GM21717 (cell line): ENCODE measurements at regions not wholly inside any gene's neighbourhood (a gene's known extent, or its start where the extent isn't known, plus 50 kb on each side); places are given as distances from the start of the nearest gene placed in this dataset.

Source experiments
- ATAC-seq: cut with Tn5 transposase; IDR thresholded peaks from one replicate; pipeline ENCODE4 v1.9.1; 2021; ENCODE audit warnings: mild to moderate bottlenecking, moderate library complexity; ENCODE audit not compliant: unreplicated experiment

DNA sequence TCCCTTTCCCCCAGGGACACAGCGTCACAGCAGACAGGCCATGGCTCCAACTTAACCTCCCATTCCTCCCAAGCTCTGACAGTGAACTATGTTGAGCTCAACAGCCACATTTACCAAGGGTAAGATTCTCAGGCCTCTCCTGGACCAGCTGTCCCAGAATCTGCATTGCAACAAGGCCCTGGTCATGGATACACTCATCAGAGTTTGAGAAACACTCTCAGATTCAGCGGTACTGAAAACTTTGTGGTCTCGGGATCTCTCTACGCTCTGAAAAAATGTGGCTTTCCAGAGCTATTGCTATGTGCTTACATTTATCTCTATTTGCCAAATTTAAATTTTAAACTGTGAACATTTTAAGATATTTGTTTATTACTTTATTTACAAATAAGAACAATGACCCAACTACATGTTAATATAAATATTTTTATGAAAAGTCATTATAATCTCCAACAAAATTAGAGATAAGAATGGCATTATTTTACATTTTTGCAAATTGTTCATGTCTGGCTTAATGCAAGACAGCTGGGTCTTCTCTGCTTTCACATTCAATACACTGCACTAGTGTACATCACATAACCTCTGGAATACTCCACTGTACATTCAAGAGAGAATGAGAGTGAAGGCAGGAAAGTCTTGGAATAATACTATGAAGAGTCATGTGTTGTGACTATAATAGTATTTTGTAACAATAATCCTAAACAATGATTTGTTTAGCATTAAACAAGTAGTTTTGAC is 190.9 kb upstream of the PITRM1 start:
- no peak for ATAC-seq

- no peak for ATAC-seq
Observed at GRCh38 chr10:3362394-3362793, 189.8 kb upstream of the PITRM1 start.

- no peak for ATAC-seq
Observed at GRCh38 chr10:3361640-3362039, 189.1 kb upstream of the PITRM1 start.

- no peak for ATAC-seq
Observed at GRCh38 chr10:3357737-3358136, 185.2 kb upstream of the PITRM1 start.

DNA sequence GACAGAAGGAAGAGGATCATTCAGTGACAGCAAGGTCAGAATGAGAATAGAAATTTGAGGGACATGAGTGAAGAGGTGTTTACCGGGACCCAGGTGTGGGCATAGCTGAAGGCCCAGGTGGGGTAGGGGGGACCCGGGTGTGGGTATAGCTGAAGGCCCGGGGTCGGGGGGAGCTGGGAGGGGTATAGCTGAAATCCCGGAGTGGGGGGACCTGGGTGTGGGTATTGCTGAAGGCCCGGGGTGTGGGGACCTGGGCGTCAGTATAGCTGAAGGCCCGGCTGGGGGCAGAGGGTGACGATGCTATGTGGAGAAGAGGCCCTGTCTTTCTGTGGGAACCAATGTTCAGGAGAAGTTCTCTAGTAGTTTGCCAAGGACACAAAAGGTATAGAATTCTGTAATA is 183.0 kb upstream of the PITRM1 start:
- no peak for ATAC-seq

DNA sequence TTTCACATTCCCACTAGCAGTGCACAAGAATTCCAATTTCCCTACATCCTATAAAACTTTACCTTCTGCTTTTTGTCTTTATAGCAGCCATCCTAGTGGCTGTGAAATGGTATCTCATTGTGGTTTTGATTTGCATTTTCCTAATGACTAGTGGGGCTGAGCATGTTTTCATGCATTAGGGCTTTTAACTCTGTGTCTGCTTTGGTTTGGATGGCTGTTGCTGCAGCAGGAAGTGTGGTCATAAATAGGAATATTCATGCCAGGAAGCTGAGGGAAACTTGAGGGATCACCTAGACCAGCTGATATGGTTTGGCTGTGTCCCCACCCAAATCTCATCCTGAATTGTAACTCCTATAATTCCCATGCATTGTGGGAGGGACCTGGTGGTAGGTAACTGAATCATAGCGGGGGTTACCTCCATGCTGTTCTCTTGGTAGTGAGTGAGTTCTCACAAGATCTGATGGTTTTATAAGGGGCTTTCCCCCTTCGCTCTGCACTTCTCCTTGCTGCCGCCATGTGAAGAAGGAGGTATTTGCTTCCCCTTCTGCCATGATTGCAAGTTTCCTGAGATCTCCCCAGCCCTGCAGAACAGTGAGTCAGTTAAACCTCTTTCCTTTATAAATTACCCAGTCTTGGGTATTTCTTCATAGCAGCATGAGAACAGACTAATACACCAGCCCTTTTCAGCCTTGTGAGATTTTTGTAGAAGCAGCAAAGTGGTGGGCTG is 181.8 kb upstream of the PITRM1 start:
- no peak for ATAC-seq

DNA sequence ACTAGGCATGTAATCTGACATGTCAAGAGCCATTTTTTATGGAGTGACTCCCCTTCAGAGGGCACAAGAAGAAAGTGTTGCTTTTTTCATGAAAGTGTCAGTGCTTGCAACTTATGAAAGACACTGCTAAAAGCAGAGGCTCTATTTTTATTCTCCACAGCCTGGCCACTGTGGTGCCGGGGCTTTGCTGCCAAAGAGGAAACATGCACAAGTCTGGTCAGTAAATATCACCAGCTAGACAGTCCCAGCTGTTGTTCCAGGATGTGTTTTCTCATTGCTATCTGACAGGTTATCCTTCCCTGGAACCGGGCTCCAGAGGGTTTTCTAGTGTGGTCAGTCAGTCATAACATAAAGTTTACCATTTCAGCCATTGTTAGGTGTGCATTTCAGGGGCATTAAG is 180.7 kb upstream of the PITRM1 start:
- ATAC-seq: no peak

GRCh38 chr10:3350617-3351258 is 178.2 kb upstream of the PITRM1 start:
- ATAC-seq: no peak

DNA sequence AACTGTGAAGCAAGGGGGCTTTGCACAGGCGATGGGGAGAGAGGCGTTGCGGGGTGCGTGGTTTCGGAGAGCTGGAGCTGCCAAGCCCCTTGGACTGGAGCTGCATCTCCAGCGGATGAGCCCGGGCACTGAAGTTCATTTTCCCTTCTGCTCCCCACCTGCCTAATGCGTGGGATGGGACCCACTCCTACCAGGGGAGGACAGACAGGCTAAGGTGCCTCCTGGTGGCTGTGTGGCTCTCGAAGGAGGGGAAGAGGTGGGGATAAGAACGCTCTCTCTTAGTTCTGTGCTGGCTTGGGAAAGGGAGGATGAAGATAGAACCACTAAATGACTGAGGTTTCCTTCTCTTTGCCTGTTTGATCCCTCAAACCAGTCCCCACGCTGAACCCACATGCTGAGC is 177.6 kb upstream of the PITRM1 start:
- ATAC-seq: no peak

DNA sequence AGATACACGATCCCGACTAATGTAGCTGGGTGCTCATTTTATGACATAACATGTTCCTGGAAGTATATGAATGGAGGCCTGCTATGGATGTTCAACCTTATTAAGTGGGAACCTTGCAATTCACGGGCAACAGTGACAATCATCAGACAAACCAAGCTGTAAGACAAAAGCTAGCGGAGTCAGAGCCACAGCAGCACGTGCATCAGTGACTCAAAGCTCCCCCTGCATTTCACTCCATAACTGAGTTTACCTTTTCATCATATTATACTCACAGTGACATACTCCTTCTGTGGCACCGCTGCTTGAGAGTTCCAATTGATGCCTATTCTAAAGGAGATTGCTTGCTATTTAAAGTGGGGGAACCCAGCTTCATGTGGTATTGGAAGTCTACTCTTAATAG is 176.0 kb upstream of the PITRM1 start:
- ATAC-seq: no peak

DNA sequence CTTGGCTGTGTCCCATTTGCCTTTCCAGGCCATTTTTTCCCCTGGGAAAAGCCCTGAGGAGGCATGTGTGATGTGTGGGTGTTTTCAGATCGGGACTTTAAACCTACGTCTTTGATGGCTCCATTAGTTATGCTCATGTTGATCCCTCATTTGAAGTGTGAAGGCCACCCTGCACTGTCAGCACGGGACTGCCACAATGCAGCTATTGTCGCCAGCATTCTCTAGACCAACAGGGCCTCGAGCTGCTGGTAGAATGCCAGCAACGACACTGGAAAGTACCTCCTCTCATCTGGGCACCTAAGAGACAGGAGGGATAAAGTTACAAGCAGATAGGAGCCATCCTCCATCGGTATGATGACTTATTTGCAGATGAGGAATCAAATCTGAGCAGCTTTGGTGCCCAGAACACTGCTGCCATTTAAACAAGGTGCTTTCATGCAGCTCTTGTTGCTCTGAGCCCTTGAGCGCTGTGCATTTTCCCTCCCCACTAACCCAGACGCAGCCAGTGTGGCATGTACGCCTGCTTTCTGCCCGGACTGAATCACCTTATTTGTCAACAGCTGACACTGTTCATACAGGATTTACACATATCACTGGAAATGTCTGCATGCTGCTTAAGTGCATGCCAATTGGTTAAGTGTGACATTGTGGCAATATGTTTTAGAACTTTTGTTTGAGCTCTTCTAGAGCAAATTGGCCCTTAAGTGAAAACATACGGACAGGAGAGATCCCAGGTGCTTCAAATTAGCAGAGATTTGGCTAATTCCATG is 175.0 kb upstream of the PITRM1 start:
- ATAC-seq: no peak

DNA sequence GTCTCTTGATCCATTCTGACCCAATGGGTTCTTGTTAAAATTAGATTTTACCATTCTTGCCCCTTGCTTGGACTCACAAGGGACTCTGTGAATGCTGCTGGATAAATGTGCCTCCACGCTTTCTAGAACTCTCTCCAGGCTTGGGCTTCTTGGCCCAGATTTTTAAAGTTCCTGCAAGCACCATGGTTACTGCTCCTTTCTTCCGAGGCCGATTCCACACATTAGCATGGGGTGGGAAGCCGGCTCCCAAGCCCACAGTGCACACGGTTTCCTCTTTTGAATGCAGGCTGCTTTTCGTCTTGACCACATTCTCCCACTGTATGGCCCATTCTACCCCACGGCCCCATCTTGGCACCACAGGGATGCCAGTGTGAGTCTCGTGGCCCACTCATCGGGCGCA is 174.3 kb upstream of the PITRM1 start:
- no peak for ATAC-seq

DNA sequence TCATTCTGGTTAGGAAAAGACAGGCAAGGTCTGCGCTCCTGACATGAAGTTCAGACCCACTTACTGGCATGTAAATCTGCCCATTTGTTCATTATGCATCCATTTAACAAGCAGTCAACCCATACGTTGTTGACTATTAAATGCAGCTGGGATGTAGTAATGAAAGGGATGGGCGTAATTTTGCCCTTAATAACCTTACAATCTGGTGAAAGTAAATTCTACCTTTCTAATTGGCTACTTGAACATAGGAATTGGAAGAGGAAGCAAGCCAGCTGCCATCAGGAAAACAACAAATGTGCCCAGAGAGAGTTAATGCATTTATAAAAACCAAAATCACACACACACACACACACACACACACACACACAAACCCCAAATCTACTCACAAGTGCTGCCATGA is 170.2 kb upstream of the PITRM1 start:
- no peak for ATAC-seq

- ATAC-seq: no peak
Observed at GRCh38 chr10:3340127-3340730, 167.6 kb upstream of the PITRM1 start.

GRCh38 chr10:3339531-3339950 is 167.0 kb upstream of the PITRM1 start:
- no peak for ATAC-seq

- ATAC-seq: no peak
Observed at GRCh38 chr10:3339121-3339520, 166.5 kb upstream of the PITRM1 start.

- ATAC-seq: no peak
Observed at GRCh38 chr10:3337741-3338140, 165.2 kb upstream of the PITRM1 start.

DNA sequence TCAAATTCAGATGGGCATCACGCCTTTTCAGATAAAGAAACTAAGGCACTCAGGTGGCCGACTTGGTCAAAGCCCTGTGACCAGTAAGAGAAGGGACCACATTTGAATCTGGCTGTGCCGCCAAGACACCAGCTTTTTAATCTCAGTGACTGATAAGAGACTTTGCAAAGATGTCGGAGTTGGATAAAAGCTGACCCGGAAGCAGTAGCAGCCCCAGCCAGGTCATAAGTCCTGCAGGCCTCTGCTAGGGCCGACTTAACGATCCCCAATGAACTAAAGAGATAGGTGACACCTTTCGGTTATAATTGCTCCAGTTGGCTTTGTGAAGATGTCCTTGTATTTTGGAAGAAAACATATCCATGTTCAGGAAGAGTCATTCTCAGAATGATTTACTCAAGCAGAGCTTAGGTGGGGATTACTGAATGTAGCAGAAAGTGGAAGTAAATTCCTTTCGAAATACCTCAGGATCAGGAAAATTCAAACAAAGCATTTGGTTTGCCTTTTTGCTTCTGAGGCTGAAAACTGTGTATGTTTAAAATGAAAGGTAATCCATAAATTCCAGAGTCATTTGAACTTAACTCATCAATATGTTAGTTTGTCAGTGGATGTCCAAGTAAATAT is 164.2 kb upstream of the PITRM1 start:
- no peak for ATAC-seq

DNA sequence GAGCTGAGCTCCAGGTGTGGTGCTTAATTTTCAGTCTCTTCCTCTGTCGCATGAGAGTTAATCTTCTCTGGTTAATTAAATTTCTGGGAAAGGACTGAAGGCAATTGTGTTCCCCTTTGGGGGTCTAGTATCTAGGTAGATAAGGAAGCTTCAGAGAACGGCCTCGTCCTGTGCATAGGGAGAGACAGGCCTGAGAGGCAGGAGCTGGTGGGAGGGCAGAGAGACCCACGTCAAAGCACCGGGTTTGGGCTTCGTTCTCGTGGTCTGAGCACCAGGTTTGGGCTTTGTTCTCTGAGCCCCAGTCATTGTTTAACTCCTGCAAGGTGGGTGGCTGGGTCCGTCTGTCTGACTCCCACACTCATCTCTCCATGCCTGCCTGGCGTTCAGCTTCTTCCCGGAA is 160.8 kb upstream of the PITRM1 start:
- no peak for ATAC-seq

DNA sequence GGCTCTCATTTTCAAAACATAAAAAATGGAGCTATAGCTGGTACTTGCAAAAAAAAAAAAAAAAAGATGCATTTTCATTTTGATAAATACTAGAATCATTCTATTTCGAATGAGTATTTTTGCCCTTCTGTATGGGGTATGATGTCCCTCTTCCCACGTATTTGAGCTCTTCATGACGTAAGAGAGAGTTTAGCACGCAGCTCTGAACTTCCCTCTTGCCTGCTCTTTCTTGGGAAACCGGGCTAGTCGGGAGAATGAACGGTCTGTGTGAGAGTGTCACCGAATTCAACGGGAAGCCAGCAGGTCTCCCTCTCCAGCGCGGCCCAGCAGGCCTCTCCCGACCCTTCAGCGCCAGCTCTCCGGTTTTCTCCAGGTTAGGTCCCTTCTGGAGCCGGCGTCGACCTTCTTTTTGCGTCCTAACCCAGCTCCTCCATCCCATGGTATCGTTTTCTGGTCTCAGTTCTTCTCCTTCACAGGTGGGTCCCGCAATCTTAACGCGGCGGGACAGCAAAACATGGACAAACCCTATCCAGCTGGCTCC is 159.2 kb upstream of the PITRM1 start:
- ATAC-seq: no peak
